ENCODE measurements at regions not wholly inside any gene's neighbourhood (a gene's known extent, or its start where the extent isn't known, plus 50 kb on each side); places are given as distances from the start of the nearest gene placed in this dataset.

- peak in 1 of 2 donors; percentile 6 for DNase-seq (ENCODE audit: low read depth in 2 of 2)
- no peak overlapping the region for H3K27ac ChIP-seq (ENCODE audit: insufficient read depth, low read length)
- no peak overlapping the region for H3K4me3 ChIP-seq (replicated peaks in 1 of 4; ENCODE audit: control extremely low read depth in 1 of 4, insufficient read depth in 1 of 4, low read depth in 3 of 4, low read length in 4 of 4)
- H2AFZ ChIP-seq (ENCODE audit: low read length), result no peak overlapping the region
- no peaks in the 10 kb centered on the region for H3K27me3 ChIP-seq (ENCODE audit: control insufficient read depth, insufficient read depth, low read length)
- no peaks in the 10 kb centered on the region for H3K9me3 ChIP-seq (ENCODE audit: control insufficient read depth, insufficient read depth, low read depth, low read length)
- H4K20me1 ChIP-seq (ENCODE audit: control insufficient read depth, extremely low read depth, insufficient read depth, low read length), result no peaks in the 10 kb centered on the region
- H3K4me2 ChIP-seq (ENCODE audit: extremely low read depth, insufficient read depth, low read length), result no peak overlapping the region
- H3K36me3 ChIP-seq (ENCODE audit: control insufficient read depth, insufficient read depth, low read length), result no peaks in the 10 kb centered on the region
- H3K4me1 ChIP-seq (ENCODE audit: control insufficient read depth, extremely low read depth, insufficient read depth, low read length), result no peaks in the 10 kb centered on the region
- H3K79me2 ChIP-seq (ENCODE audit: control insufficient read depth, insufficient read depth, low read length), result no peaks in the 10 kb centered on the region
- no peak overlapping the region for H3K9ac ChIP-seq (ENCODE audit: insufficient read depth, low read length)
- TF ChIP-seq CTCF (conservative IDR thresholded peaks at IDR 0.05 in 1 of 2, IDR thresholded peaks at IDR 0.05 in 1 of 2; ENCODE audit: low read depth in 1 of 2, low read length in 2 of 2) (no peak), EZH2 (IDR thresholded peaks at IDR 0.05; ENCODE audit: low read length, missing control alignments) (no peak)
Measured at GRCh38 chr4:67125636-67126514, 419.4 kb downstream of the CENPC start.

GRCh38 chr4:67124716-67125115 is 420.6 kb downstream of the CENPC start:
- no peak for DNase-seq (ENCODE audit: low read depth in 2 of 2)
- H2AFZ ChIP-seq (ENCODE audit: low read length), result no peak overlapping the region
- no peaks in the 10 kb centered on the region for H3K4me1 ChIP-seq (ENCODE audit: control insufficient read depth, extremely low read depth, insufficient read depth, low read length)
- no peaks in the 10 kb centered on the region for H3K27me3 ChIP-seq (ENCODE audit: control insufficient read depth, insufficient read depth, low read length)
- no peaks in the 10 kb centered on the region for H3K36me3 ChIP-seq (ENCODE audit: control insufficient read depth, insufficient read depth, low read length)
- TF ChIP-seq EZH2 (IDR thresholded peaks at IDR 0.05; ENCODE audit: low read length, missing control alignments) (no peak), CTCF (conservative IDR thresholded peaks at IDR 0.05 in 1 of 2, IDR thresholded peaks at IDR 0.05 in 1 of 2; ENCODE audit: low read depth in 1 of 2, low read length in 2 of 2) (no peak)
- H3K4me3 ChIP-seq (replicated peaks in 1 of 4; ENCODE audit: control extremely low read depth in 1 of 4, insufficient read depth in 1 of 4, low read depth in 3 of 4, low read length in 4 of 4), result no peak overlapping the region
- H3K79me2 ChIP-seq (ENCODE audit: control insufficient read depth, insufficient read depth, low read length), result no peaks in the 10 kb centered on the region
- H3K27ac ChIP-seq (ENCODE audit: insufficient read depth, low read length), result no peak overlapping the region
- no peaks in the 10 kb centered on the region for H3K9me3 ChIP-seq (ENCODE audit: control insufficient read depth, insufficient read depth, low read depth, low read length)
- no peak overlapping the region for H3K4me2 ChIP-seq (ENCODE audit: extremely low read depth, insufficient read depth, low read length)
- H3K9ac ChIP-seq (ENCODE audit: insufficient read depth, low read length), result no peak overlapping the region
- H4K20me1 ChIP-seq (ENCODE audit: control insufficient read depth, extremely low read depth, insufficient read depth, low read length), result no peaks in the 10 kb centered on the region

- no peaks in the 10 kb centered on the region for H3K4me1 ChIP-seq (ENCODE audit: control insufficient read depth, extremely low read depth, insufficient read depth, low read length)
- no peak overlapping the region for H2AFZ ChIP-seq (ENCODE audit: low read length)
- no peaks in the 10 kb centered on the region for H3K9me3 ChIP-seq (ENCODE audit: control insufficient read depth, insufficient read depth, low read depth, low read length)
- TF ChIP-seq EZH2 (IDR thresholded peaks at IDR 0.05; ENCODE audit: low read length, missing control alignments) (no peak), CTCF (conservative IDR thresholded peaks at IDR 0.05 in 1 of 2, IDR thresholded peaks at IDR 0.05 in 1 of 2; ENCODE audit: low read depth in 1 of 2, low read length in 2 of 2) (no peak)
- H4K20me1 ChIP-seq (ENCODE audit: control insufficient read depth, extremely low read depth, insufficient read depth, low read length), result no peaks in the 10 kb centered on the region
- H3K4me3 ChIP-seq (replicated peaks in 1 of 4; ENCODE audit: control extremely low read depth in 1 of 4, insufficient read depth in 1 of 4, low read depth in 3 of 4, low read length in 4 of 4), result no peak overlapping the region
- H3K4me2 ChIP-seq (ENCODE audit: extremely low read depth, insufficient read depth, low read length), result no peak overlapping the region
- no peaks in the 10 kb centered on the region for H3K27me3 ChIP-seq (ENCODE audit: control insufficient read depth, insufficient read depth, low read length)
- no peak overlapping the region for H3K9ac ChIP-seq (ENCODE audit: insufficient read depth, low read length)
- no peaks in the 10 kb centered on the region for H3K79me2 ChIP-seq (ENCODE audit: control insufficient read depth, insufficient read depth, low read length)
- H3K27ac ChIP-seq (ENCODE audit: insufficient read depth, low read length), result no peak overlapping the region
- peak in 1 of 2 donors; percentile 1 for DNase-seq (ENCODE audit: low read depth in 2 of 2)
- H3K36me3 ChIP-seq (ENCODE audit: control insufficient read depth, insufficient read depth, low read length), result no peaks in the 10 kb centered on the region
Measured at GRCh38 chr4:67122029-67122428, 423.3 kb downstream of the CENPC start.
